HG02981 (cell line): ENCODE measurements at regions not wholly inside any gene's neighbourhood (a gene's known extent, or its start where the extent isn't known, plus 50 kb on each side); places are given as distances from the start of the nearest gene placed in this dataset.

Source experiments
- ATAC-seq: cut with Tn5 transposase; IDR thresholded peaks from one replicate; pipeline ENCODE4 v1.9.1; 2021; ENCODE audit warnings: mild to moderate bottlenecking, moderate library complexity; ENCODE audit not compliant: unreplicated experiment

- no peak for ATAC-seq
These were observed 313.3 kb upstream of the KCNH8 start for GRCh38 chr3:18835021-18835420.

GRCh38 chr3:18830087-18830486 lies 318.2 kb upstream of the KCNH8 start:
- no peak for ATAC-seq

- no peak for ATAC-seq
These were observed 319.7 kb upstream of the KCNH8 start for GRCh38 chr3:18828637-18829036.

- ATAC-seq, result no peak
These were observed 320.6 kb upstream of the KCNH8 start for GRCh38 chr3:18827664-18828063.

GRCh38 chr3:18825665-18826064 lies 322.6 kb upstream of the KCNH8 start:
- no peak for ATAC-seq

GRCh38 chr3:18813300-18813699 lies 335.0 kb upstream of the KCNH8 start:
- no peak for ATAC-seq

- ATAC-seq, result no peak
These were observed 336.0 kb upstream of the KCNH8 start for GRCh38 chr3:18812316-18812715.

GRCh38 chr3:18810306-18810661 lies 338.0 kb upstream of the KCNH8 start:
- no peak for ATAC-seq

- ATAC-seq, result no peak
These were observed 338.5 kb upstream of the KCNH8 start for GRCh38 chr3:18809640-18810305.

GRCh38 chr3:18808429-18808828 lies 339.9 kb upstream of the KCNH8 start:
- ATAC-seq, result no peak

- ATAC-seq, result no peak
These were observed 340.7 kb upstream of the KCNH8 start for GRCh38 chr3:18807593-18807992.

GRCh38 chr3:18806633-18807032 lies 341.7 kb upstream of the KCNH8 start:
- ATAC-seq, result no peak

GRCh38 chr3:18797378-18797777 lies 350.9 kb upstream of the KCNH8 start:
- no peak for ATAC-seq

GRCh38 chr3:18795078-18795477 lies 353.2 kb upstream of the KCNH8 start:
- no peak for ATAC-seq

GRCh38 chr3:18791752-18792151 lies 356.6 kb upstream of the KCNH8 start:
- no peak for ATAC-seq

GRCh38 chr3:18791182-18791581 lies 357.1 kb upstream of the KCNH8 start:
- no peak for ATAC-seq

GRCh38 chr3:18790384-18790783 lies 357.9 kb upstream of the KCNH8 start:
- ATAC-seq, result no peak

GRCh38 chr3:18789734-18790133 lies 358.6 kb upstream of the KCNH8 start:
- ATAC-seq, result no peak

GRCh38 chr3:18787441-18787840 lies 360.9 kb upstream of the KCNH8 start:
- ATAC-seq, result no peak

- ATAC-seq, result no peak
These were observed 361.5 kb upstream of the KCNH8 start for GRCh38 chr3:18786650-18787323.

GRCh38 chr3:18782191-18782590 lies 357.1 kb upstream of the SATB1 start:
- no peak for ATAC-seq

GRCh38 chr3:18780959-18781358 lies 355.8 kb upstream of the SATB1 start:
- no peak for ATAC-seq

GRCh38 chr3:18779704-18780103 lies 354.6 kb upstream of the SATB1 start:
- ATAC-seq, result no peak
